Ovary (tissue), 3 donors: ENCODE measurements at regions not wholly inside any gene's neighbourhood (a gene's known extent, or its start where the extent isn't known, plus 50 kb on each side); places are given as distances from the start of the nearest gene placed in this dataset.

Source experiments
- EP300 ChIP-seq: sonication (generic); formaldehyde crosslinking; IDR thresholded peaks from one replicate; pipeline ENCODE4 v1.6.1; 2017; ENCODE audit warnings: antibody characterized with exemption
- POLR2A ChIP-seq: fragments of 450-650 bp; IDR thresholded peaks from one replicate; pipeline ENCODE4 v1.6.1; 2017; ENCODE audit warnings: antibody characterized with exemption, mild to moderate bottlenecking, moderate library complexity
- TF ChIP-seq, protein P1 (sequence below), 3 donors: fragments of 450-650 bp in 2 of 3; fragments of 200-600 bp in 1 of 3; IDR thresholded peaks; one replicate each; pipeline versions ENCODE4 v1.5.1 to v1.8.0; 2016 to 2022; ENCODE audit warnings: antibody characterized with exemption in 3 of 3, mild to moderate bottlenecking in 1 of 3
- donor health status: DM: no; HTN: no; CAD: no.

DNA sequence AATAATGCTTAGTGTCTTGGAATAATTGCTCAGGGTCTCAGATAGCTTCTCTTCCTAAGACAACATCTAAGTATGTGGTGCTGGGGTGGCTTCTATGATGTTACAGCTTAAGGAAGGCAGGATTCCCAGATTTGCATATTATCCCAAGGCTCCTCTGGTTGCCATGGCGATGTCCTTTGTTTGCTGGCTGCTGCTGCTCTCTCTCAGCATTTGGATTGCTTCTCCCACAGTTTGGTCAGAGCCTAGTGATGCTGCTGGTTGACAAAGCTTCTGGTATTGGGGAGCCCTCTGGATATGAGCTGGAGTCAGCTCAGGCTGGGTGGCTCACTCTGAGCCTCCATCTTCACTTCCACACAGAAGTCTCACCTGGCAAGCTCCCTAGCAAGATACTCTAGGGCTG lies 56.4 kb upstream of the FBXO33 start:
- TF ChIP-seq, protein P1, sequence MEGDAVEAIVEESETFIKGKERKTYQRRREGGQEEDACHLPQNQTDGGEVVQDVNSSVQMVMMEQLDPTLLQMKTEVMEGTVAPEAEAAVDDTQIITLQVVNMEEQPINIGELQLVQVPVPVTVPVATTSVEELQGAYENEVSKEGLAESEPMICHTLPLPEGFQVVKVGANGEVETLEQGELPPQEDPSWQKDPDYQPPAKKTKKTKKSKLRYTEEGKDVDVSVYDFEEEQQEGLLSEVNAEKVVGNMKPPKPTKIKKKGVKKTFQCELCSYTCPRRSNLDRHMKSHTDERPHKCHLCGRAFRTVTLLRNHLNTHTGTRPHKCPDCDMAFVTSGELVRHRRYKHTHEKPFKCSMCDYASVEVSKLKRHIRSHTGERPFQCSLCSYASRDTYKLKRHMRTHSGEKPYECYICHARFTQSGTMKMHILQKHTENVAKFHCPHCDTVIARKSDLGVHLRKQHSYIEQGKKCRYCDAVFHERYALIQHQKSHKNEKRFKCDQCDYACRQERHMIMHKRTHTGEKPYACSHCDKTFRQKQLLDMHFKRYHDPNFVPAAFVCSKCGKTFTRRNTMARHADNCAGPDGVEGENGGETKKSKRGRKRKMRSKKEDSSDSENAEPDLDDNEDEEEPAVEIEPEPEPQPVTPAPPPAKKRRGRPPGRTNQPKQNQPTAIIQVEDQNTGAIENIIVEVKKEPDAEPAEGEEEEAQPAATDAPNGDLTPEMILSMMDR (IDR thresholded peaks at IDR 0.05) = no peak
- TF ChIP-seq POLR2A (no peak), EP300 (no peak)
